GM18507 (cell line): ENCODE measurements at regions not wholly inside any gene's neighbourhood (a gene's known extent, or its start where the extent isn't known, plus 50 kb on each side); places are given as distances from the start of the nearest gene placed in this dataset.

Experiments
- DNase-seq: peaks from one replicate; pipeline ENCODE4 v3.0.0; 2011; ENCODE audit warnings: low read depth; ENCODE audit not compliant: insufficient read length; ENCODE audit errors: extremely low spot score
- FAIRE-seq: peaks from 2 replicates; lab custom pipeline; 2011; peaks lifted over from hg19 to GRCh38; lab: Jason Lieb, UNC

DNA sequence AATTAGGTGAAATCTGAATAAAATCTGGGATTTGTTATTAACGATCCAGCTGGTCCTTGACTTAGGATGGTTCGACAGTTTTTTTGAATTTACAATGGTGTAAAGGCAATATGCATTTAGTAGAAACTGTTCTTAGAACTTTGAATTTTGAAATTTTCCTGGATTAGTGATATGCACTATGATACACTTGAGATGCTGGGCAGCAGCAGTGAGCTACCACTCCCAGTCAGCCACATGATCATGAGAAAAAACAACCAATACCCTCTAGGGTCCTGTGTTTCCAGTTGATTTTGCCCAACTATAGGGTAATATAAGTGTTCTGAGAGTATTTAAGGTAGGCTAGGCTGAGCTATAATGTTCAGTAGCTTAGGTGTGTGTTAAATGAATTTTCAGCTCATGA, 303.7 kb downstream of the GPAT3 start:
- DNase-seq, result no peak
- no peak for FAIRE-seq

DNA sequence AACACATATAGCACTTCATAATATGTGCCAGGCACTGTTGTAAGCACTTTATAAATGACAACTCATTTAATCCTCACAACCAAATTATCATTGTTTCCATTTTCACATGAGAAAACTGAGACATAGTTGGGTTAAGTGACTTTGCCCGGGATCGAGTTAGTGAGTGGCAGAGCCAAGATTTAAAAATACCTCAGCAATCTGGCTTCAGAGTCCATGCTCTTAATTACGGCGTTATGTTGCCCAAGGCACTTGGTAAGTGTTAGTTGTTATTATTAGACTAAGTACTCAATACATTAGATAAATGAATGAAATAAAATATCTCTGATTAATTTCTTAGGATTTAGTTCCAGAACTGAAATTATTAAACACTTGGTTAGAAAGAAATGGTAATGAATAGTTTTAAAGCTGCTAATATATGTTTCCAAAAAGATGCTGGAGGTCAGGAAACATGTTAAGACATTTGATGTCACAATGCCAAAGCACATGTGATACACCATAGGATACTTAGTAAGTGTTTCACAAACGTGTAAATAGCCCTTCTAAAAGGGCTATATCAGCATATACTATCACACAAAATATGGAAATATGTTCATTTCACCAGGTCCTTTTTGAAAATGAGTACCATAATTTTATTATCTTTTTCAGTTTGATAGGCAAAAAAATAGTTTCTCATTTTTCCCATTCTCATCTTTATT, 301.9 kb downstream of the GPAT3 start:
- FAIRE-seq, result no peak
- DNase-seq, result no peak

DNA sequence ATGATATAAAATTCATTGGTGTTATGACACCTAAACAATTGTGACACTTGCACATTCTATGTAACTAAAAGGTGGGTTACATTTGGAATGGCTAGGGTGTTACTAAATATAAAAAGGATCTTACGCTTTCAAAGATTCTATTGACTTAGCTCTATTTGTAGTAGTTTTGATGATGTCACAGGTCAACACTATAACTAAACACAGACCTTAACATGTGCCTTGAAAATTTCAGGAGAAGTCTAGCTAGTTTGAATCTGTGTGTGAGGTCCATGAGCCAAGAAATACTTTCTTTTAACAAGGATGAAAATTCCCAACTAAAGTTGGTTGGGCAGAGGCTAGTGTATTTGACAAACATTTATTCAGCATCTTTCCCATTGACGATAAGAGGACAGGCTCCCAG, 298.0 kb downstream of the GPAT3 start:
- DNase-seq, result no peak
- no peak for FAIRE-seq

DNA sequence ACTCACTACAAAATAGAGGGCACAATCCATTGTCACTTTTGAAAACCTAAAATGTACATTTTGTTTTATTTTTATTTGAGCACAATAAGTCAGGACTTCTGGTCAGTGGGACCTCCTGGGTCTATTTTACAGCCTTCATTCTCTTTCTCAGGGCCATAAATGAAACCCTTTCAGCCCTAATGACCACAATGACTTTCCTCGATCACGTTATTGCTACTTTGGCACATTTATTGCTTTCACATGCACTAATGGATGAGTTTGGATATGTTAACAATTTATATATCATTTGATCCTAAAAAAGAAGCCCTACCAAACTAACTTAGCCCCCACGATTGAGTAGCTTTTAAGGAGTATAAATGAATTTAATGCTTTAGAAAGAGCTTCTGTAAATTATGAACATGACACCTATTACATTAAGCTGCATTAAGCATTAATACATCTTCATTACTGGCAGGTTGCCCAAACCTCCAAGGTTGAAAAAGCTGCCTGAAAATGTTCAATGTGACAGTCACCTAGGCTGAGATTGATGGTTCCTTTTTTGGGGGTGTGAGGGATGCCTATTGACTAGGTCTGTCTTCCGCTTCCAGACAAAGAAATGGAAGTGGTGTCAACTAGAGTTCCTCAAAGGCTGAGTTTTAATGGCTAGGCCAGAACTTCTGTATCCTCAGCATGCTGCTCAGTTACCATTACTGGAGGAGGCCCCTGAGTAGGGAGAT, 296.4 kb downstream of the GPAT3 start:
- FAIRE-seq (no peak), DNase-seq (no peak)

DNA sequence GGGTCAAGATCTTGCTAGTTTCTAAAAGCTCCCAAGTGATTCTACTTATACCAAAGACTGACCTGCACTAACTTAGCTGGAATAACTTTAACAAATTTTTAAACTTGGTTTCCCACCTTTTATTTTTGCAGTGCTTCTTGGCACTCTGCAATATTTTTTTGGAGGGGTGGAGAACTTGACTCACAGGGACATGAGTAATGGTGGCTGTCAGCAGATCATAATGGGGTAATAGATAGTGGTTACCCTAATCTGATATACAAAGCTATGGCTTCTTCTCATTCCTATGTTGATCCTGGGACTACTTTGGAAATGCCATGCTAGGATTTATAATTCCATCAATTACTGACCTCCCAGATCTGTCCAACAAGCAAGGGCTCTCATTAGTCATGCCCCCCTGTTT, 295.7 kb downstream of the GPAT3 start:
- DNase-seq (no peak), FAIRE-seq (no peak)

DNA sequence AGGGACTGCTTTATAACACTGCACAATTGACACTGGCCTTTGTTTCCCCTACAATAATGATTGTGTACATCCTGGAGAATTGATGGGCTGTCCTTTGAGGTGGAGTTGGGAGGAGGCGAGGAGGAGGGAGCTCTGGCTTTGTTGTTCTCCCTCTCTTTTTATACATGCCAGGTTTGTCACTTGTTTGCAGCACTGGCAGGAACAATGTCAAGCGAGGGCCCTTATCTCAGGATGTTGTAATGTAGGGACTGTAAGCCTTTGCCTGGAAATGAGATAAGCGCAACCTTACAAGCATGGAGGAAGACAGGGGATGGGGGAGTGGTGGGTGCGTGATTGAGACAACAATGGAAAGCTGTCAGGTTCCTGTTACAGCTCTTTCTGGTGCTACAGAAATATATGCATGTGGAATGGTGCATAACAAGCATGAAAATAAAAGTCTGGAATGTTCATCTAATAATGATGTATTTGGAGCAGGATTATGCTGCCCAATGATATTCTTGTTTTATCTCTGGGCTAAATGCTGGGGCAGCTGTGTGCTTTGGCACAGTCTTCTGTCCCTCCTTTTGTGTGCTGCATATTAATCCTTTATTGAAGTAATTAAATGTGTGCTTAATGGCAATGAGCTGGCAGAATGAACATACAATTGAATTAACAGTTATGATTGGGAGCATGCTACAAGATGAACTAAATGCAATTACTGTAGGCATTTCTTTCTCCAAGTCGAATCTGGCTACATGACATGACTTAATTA, 294.4 kb downstream of the GPAT3 start:
- FAIRE-seq (no peak), DNase-seq (no peak)

DNA sequence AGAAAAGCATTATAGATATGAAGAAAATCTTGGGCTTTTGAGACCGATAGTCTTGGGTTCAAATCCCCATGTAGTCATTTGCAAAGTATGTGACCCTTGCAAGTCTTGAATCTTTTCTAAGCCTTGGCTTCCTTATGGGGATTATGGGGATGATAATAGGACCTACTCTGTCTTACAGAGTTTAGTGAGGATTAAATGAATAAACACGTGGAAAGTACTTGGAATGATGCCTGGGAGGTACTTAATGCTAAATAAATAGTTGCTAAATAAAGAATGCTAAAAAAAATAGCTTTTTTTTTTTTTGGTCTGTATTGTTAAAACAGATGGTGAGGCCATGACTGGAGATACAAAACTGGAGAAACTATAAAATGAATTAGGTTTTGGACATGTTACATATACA, 292.7 kb downstream of the GPAT3 start:
- DNase-seq, result no peak

DNA sequence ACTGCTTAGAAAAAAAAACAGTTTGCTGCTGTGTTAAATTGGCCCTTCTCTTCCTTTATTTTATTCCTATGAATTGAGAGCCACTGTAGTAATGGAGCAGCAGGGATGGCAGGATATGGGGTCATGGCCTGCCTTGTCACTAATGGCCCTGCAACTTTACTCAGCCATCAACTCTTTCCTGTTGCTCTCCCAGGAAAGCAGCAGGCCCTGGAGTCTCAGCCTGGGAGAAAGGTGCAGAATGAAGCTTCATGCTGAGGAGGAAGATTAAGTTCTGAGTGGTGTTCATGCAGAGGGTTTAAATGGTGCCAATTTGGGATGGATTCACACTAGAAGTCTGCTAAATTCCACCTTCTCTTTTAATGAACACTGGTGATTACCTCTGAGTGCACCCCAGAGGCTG, 285.6 kb downstream of the GPAT3 start:
- FAIRE-seq (no peak), DNase-seq (no peak)

More for the DNA sequence above, 292.7 kb downstream of the GPAT3 start:
- no peak for FAIRE-seq

DNA sequence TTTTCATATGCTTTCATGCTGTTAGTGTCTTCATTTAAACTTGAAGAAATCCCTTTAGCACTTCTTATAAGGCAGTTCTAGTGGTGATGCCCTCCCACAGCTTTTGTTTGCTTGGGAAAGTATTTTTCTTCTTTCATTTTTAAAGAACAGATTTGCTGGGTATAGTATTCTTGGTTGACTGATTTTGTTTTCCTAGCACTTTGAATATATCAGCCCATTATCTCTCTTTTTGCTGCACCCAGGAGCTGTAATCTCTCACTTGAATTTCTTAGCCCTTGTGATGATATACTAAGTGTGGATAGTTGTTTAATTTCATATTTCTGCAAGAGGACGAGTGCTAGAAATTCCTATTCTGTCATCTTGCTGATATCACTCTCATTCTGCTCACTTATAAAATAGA, 283.7 kb downstream of the GPAT3 start:
- DNase-seq (no peak), FAIRE-seq (no peak)

DNA sequence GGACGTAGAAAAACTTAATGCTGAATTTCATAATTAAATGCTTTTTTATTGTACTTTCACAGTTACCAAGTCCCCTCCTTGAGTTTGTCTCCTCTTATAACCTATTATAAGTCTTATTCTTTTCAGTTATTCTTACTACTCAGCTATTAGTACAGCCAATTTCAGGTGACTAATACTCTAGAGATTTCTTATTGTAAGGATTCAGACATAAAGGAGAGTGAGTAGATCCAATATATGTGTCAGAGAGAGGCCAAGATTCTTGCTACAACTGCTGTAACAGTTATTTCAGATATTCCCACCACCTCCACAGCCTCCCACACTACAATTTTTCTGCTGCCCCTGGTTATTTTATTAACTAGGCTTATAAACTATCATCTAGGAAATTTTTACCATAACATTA, 274.5 kb downstream of the GPAT3 start:
- DNase-seq, result no peak
- no peak for FAIRE-seq

DNA sequence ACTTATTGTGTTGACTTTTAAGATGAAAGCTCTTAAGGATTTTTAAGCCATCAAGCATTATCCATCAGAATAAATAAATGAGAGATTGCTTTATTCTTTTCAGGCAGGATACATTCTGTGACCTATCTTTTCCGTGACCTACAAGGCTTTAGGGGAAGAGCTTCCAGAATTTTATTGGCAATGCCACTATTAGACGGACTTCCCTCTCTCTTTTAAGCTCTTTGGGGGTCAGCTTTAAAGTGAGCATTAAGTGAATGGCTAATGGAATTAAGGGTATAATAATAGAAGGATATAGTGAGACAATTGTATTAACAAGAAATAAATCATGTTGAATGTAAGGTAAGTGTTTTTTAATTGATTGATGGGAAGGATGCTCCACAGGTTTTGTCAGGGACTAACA, 273.7 kb downstream of the GPAT3 start:
- DNase-seq (no peak), FAIRE-seq (no peak)

DNA sequence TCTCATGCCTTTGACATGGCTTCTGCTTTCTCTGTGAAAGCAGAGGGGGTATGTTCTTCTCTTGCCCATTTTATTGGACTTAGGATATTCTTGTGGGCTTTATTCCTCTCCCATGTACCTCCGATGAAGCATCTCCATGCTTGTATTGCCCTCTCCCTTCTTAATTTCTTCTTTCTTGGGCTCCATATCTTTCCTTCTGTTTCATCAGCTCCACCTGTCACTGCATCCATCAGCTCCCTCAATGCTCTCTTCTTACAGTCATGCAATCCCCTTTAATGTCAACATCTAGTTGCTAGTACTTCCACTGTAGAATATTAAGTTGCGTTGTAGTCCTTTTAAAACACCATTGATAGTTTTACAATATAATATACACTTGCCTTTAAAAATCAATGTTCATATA, 257.6 kb downstream of the GPAT3 start:
- FAIRE-seq (no peak), DNase-seq (no peak)

DNA sequence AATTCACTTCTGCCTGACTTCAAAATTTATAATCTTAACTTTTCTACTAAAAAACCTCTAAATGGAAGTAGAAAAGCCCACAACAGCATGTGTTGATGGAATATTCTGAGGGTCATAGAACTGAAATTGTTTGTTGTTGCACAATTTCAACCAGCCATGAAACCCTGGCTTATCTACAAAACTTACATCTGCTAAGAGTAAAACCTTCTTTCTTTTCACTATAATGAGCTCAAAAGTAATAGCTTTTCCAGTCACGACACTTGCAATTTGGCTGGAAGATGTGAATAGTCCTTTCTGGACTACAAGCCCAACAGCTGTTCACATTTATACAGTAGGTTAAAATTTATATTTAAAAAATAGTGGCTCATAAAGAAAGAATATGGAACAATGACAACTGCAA, 250.0 kb downstream of the GPAT3 start:
- no peak for FAIRE-seq

DNA sequence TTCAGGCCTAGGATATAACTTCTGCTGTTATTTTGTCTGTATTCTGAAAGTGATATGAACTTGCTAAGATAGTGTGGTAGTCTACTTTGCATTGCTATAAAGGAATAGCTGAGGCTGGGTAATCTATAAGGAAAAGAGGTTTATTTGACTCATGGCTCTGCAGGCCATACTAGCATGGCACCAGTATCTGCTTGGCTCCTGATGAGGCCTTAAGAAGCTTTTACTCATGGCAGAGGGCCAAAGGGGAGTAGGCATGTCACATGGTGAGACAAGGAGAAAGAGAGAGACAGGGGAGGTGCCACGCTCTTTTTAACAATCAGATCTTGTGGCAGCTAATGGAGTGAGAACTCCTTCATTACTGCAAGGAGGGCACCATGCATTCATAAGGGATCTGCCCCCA, 247.3 kb downstream of the GPAT3 start:
- FAIRE-seq (no peak), DNase-seq (no peak)

More for the DNA sequence above, 250.0 kb downstream of the GPAT3 start:
- DNase-seq, result no peak

DNA sequence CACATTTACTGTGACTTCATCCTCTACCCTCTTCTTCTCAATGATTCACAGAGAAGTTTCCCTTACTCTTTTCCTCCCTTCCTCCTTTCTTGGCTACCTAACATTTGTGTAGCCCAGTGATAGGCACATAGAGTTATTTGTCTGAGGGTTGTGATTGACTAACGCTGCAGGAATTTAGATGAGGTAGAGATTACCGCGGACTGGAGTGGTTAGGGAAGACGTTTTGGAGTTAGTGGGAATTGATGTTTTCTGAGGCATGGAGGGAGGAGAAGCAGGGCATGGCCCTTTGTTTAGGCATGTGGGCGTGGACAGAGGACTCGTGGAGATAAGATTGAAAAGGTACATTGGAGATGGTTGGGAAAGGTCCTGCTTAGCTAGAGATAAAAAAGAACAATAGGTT, 246.7 kb downstream of the GPAT3 start:
- DNase-seq, result no peak

DNA sequence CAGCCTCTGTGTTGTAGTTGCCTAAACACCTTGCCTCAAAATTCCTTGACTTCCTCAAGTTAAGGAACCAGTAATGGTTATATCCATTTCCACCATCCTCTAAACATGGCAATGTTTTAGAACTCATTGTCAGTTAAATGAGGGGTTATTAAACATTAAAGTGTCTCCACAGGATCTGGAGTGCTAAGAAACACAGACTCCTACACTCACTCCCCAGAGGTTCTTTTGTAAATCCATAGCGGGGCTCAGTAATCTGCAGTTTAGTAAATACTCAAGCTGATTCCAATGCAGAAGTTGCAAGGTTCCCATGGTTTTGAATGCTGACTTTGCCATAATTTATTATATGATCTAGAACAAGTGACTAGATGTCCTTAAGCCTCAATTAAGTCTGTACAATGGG, 245.5 kb downstream of the GPAT3 start:
- no peak for FAIRE-seq

More for the DNA sequence above, 246.7 kb downstream of the GPAT3 start:
- no peak for FAIRE-seq

DNA sequence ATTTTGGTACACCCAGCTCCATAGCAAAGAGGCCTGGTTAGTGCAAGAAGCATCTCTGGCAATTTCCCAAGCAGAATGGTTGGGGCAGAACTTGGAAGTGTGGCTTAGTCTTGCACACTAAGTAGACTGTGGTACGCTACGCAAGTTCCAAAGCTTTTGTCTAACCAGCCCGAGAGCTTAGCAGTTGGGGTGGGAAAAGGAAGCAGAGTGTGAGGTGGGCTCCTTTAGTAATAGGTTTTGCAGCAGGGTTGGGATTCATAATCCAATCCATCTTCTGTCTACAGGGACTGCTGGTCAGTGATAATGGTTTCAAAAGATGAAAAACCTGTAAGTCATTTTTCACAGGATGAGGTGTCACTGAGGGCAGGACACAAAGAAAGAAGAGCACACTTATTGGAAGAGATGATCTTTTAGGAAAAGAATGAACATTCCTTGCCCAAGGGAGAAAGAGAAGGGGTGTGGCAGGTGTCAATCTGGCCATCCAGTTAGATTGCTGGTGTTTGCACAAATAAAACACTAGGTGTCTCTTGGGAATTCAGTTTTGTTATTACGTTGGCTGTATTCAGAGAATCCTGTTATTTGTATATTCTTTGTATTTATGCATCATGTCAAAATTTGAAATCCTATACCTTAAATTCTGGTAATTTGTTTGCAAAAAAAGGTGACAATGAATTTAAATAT, 244.3 kb downstream of the GPAT3 start:
- DNase-seq (no peak), FAIRE-seq (no peak)

More for the DNA sequence above, 245.5 kb downstream of the GPAT3 start:
- DNase-seq, result no peak

DNA sequence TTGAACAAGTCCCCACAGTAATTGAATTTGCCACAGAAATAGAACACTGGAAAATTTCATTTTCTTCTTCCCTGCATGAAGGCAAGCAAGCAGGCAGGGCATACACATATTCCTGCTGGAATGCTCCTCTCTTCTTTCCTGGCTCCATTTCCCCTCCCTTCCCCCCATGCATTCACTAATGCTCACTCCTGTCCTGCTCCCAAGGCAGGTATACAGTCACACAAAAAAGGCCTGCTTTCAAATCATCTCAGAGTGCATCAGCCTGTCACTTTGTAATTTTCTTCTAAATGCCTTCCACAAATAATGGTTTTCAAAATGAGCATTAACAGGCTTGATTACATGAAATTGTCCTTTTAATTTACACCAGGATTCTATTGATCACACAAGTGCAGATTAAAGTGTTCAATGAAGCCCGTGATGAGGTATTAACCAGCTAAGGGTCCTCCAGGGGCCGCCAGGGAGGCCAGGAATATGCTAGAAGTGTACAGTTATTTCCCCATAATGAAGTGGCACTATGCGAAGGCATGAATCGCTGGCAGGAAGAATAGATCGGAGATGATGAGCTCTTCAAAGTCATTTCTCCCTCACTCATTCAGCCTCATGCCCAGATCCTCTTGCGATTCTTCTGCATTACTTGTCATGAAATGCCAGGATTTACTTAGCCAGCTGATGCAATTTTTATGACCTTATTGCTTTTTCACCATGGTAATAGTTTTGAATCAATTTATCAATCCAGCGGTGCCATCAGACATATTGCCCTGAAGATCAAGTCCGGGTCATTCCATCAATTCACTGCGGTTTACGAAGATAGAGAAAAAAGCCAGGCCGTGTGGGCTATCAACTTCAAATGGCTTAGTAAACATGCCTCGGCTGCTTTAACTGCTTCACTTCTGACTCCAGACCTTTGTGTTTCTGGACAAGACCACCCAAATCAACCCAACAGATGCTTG, 243.5 kb downstream of the GPAT3 start:
- FAIRE-seq, result no peak
- DNase-seq, result no peak

DNA sequence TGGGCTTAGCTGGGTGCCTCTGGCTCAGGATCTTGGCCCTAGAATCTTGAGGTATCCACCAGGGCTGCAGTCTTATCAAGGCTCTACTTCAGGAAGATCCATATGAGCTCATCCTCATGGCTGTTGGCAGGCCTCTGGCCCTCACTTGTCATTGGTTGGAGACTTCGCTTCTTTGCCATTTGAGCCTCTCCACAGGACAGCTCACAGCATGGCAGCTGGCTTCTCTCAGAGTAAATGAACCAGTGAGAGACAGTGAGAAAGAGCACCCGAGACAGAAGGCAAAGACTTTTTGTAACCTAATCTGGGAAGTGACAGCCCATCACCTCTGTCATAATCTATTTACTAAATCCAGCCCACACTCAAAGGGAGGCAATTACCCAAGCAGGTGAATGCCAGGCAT, 236.8 kb downstream of the GPAT3 start:
- FAIRE-seq (no peak), DNase-seq (no peak)
